SW 1271 (cell line): ENCODE measurements at regions not wholly inside any gene's neighbourhood (a gene's known extent, or its start where the extent isn't known, plus 50 kb on each side); places are given as distances from the start of the nearest gene placed in this dataset.

Experiments
- DNase-seq, 2 experiments: peaks; one replicate each; lab custom pipeline; 2025; lab: John Stamatoyannopoulos, UW

DNA sequence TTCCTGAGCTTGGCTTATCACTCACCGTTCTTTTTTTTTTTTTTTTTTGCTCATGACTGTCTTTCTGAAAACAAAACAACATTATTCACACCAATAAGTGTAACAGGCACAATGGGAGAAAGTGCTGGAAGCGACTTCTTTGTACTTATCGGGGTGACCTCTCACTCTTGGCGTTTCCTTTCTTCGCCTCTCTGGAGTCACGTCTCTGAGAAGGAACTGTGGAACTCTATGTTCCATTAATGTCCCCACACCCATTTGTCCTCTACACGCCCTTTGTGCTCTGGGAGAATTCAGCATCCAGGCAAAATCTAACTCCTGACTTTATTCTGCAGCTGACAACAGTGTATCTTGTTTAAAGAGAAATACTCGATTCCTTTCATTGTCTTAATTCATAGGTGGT is 70.8 kb upstream of the FAM204A start:
- DNase-seq, result no peak

DNA sequence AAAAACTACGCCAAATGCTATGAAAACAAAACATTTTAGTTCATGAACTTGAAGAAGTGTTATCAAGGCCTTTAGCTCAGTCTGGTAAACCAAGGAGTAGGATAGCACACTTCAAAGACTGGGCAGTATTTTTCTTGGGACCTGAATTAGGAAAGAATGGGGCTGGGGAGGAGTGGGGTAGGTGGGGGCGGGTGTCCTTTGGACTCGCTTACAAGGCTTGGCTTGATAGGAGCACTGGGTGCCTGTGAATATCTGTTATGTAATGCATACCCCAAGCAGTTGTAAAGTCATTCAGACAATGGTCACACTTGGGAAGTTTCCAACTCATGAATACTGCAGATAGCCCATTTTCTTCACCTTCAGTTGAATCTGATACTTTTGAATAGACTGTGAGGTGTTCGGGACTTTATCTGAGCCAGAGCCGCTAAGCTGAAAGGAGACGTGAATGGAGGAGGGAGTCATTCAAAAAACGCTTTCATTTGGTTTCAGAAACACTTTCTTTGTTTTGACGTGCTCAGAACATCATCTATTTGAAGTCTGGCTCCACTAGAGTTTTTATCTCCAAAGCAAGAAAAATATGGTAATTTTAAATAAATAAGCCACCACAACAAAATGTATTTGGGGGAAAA is 70.1 kb upstream of the FAM204A start:
- no peak for DNase-seq

DNA sequence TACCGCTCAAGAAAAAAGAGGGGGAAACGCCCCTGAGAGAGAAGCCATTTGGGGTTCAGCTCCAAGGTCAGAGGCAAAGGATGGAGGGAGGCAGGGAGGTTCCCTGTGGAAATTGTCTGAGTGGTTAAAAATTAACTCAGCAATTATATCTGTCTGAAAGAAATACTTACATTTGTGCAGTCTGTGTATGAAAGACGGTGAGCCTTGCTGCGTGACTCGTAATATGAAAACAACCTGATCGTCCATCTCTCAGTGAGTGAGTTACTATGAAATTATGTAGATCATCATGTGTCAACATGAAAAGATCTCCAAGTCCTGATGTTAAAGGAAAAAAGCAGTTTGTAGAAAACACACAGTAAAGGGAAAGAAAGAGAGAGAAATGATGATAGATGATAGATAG is 67.2 kb upstream of the FAM204A start:
- DNase-seq, result no peak

DNA sequence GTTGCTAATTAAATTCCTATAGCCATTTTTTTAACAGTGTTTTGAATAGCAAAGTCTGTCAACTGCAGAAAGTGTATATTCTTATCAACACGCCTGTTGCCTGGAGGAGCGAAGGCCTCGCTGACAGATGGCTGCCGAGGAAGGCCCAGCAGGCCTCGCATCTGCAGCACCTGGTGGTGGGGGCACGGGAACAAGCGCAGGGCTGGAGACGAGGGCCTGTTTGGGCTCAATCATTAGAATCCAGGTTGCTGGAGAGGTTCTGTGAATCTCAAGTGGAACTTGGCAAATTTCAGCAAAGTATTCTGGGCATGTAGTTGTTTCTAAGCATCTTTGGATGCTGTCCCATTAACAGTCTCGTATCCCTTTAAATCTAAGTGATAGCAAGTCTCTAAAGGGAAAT is 66.1 kb upstream of the FAM204A start:
- no peak for DNase-seq

DNA sequence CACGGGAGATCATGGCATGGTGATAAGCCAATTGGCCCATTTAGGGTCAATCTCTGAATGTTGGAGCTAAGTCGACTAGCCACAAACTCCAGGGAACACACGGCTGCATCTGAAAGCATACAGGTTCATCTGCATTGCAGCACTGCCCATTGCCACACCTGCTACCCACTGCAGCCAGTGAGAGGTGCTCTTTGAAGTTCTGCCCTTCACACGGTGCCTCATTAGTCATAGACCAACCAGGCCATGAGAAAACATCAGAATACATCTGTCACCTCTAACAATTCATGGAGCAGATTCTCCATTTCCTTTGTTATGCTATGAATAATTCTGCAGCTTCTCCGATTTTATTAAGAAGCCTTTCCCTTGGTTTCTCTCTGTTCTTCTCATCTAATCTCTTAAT is 65.7 kb upstream of the FAM204A start:
- DNase-seq, result no peak

DNA sequence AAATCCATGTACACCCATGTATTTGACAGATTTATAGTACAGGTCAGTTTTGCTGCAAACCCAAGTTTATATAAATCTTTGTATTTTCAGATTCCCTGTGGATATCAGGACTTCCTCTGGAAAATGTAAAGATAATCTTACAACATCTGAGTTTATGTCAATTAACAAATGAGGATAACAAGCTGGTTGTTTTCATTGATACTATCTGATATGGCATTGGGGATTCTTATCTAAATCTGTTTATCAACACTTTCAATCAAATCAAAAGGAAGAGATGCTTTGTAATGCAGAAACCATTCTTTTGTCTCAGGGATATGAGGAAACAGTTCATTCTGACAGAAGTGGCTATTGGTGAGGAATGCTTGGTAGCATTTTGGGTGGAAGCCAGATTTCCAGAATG is 64.9 kb upstream of the FAM204A start:
- no peak for DNase-seq

DNA sequence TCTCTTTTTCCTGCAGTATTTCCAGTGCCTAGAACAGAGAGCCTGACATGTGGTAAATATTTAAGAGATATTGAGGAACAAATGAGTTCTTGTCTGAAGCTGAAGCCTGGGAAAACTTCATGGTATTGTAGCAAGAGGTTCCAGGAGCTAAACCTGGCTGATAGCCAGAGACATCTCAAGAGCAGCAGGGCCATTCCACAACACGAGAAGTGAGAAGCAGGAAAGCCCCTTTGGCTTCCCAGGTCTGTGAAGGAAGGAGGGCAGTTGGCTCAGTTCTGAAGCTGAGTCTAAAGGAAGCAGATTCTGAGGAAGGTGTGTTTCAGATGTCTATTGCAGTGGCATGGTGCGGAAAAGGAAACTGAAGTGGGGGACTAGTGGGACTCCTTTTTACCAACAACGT is 63.8 kb upstream of the FAM204A start:
- DNase-seq, result no peak

DNA sequence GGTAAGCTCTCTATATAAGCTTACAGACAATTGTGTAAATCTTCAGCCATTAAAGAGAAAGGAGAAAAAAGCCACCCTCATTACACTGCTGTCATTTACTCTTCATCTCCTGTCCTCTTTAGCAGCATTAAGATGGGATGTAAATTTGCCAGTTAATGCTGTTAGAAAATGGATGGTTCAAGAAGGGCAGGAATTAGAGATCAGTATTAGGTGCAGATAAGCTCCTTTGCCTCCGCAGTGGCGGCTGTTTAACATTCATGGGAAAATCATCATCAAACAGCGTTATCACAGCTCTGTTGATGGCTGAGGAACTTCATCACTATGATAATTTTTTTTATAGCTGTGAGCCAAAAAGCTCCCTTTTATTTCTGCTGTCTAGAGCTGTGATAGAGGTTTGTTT is 61.8 kb upstream of the FAM204A start:
- no peak for DNase-seq

DNA sequence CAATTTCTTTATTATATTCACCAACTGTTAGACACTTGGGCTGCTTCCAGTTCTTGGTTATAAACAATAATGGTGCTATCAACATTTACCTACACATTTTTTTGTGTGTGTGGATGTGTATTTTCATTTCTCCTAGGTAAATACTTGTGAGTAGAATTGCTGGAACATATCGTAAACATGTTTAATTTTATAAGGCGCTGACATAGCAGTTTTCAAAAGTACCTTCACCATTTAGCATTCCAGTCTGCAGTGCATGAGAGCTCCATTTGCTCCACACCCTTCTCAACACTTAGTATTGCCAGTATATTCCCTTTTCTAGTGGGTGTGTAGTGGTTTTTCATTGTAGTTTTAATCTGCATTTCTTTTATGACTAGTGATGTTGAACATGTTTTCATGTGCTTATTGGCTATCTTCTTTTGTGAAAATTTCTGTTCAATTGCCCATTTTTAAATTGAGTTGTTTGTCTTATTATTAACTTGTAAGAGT is 59.6 kb upstream of the FAM204A start:
- no peak for DNase-seq

DNA sequence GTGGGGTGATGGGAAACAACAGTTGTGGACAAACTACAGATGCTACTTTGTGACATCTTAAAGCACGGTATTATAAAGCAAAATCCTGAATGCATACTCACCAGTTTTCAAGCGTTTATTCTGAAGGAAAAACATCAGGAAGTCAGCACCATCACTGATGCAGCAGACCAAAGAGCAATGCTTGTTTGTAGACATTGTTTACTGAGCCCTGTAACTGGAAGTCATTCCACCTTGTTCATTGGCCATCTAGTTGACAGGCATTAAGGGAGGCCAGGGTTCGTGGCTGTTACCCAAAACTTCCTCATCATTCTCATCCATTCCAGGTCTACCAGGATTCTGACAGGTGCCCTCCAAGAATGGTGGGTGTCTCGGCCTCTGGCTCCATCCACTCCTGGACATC is 55.3 kb upstream of the FAM204A start:
- DNase-seq, result no peak

DNA sequence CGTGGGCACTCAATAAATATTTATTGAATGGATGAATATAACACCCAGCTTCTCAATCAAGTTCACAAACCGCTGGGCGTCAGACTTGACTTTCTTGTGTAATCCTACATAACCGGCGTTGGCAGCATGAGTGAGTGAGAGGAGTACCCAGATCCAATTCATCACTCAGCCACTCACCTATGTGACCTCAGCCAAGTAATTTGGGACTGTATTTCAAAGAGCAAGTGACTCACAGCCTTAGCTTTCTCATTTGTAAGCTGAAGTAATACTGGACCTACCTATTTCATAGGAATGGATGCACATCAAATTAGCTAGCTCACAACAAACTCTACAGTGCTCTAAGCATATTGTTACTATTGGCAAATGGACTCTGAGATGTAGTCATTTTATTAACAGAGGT is 53.8 kb upstream of the FAM204A start:
- DNase-seq, result no peak

DNA sequence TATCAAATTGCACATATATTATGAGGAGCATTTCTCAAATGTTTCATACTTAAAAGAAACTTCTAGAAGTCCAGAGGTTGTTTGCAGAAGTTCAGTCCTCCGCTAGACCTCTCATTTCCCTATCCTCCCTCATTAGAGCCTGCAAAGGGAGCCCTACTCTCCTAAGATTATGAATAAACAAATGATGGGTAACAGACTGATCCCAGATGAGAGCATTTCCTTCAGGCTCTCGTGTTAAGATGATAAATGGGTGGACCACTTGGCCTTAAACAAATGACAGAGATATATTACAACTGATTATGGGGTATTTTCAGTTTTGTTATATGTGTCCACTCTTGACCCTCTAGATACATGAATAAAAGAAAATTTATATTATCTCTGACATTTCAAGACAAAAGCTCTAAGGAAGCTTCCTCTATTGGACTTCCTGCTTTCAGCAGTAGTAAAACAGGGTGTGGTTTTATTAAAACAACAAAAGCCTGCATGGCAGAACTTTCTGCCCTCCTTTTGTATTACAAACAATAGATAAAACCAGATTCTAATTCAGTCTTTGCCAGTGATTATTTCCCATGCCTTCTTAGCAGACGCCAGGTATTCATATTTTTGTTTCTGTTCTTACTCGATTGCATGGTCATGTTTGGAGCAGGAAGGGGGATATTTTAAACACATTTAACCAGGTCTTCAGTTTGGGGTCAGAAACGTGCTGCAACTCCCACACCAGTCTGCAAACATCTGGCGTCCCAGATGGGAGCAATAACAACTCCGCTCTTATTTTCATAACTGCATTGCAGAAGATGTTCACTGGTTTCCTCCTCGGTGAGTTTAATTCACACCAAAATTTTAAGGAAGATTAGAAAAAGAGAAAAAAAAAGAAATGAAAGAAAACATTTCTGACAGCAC is 52.4 kb upstream of the FAM204A start:
- DNase-seq, result no peak

DNA sequence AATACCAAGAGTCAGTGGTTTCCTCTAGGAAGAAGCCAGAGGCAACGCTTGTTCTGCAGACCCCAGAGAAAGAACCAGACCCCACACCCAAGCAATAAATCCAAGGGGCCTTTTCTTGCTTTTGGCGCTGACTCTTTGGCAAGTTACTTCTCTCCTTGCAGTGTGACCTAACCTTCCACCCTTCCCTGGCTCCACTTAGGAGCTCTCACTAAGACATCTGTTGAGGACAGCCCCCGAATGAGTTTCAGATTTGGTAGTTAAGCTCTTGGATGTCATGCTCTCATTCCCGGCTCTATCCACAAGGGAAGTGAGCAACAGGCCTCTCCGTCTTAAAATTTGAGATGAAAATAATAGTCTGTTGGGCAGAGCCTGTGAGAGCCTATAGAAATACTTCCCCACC is 50.6 kb upstream of the FAM204A start:
- no peak for DNase-seq
